Amygdala (tissue), 56 donors: ENCODE measurements at regions not wholly inside any gene's neighbourhood (a gene's known extent, or its start where the extent isn't known, plus 50 kb on each side); places are given as distances from the start of the nearest gene placed in this dataset.
A peak's percentile ranks its signal among the peaks of the same experiment; 100 is the strongest.
"Not testable (repeated sequence)": the region's sequence is repeated elsewhere in the genome, so short reads cannot be mapped to it uniquely, and the experiment has no call there.

Experiments
- DNase-seq, 56 donors: peaks; one replicate each; lab custom pipeline; 2025; lab: John Stamatoyannopoulos, UW

DNA sequence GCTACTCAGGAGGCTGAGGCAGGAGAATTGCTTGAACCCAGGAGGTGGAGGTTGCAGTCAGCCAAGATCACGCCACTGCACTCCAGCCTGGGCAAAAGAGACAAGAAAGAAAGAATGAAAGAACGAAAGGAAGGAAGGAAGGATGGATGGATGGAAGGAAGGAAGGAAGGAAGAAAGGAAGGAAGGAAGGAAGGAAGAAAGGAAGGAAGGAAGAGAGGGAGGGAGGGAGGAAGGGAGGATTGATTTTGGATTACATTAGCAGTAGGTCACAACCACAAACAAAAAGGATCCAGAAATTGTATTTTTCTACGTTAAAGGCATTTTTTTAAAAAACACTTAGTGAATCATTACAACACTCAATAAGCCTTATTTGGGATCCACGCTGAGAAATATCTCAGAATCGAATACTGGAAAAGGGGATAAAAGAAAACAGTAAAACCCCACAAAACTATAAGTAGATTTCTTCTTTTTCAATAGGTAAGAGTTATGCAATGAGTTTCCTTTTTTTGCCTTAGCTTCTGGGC, 136.9 kb upstream of the FREM1 start:
- no peak for DNase-seq

DNA sequence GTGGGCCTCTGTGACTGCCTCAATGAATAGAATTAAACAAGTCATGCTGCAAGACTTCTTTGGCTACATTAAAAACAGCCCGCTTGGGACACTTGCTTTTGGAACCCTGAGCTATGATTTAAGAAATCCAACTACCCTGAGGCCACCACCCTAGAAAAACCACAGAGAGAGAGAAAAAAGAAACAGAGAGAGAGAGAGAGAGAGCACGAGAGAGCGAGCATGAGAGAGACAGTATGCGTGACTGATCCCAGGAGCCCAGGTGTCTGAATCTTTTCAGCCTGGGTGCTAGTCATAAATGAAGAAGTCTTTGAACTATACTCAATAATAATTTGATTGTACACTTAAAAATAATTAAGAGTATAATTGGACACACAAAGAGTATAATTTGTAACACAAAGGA, 123.1 kb upstream of the FREM1 start:
- no peak for DNase-seq

DNA sequence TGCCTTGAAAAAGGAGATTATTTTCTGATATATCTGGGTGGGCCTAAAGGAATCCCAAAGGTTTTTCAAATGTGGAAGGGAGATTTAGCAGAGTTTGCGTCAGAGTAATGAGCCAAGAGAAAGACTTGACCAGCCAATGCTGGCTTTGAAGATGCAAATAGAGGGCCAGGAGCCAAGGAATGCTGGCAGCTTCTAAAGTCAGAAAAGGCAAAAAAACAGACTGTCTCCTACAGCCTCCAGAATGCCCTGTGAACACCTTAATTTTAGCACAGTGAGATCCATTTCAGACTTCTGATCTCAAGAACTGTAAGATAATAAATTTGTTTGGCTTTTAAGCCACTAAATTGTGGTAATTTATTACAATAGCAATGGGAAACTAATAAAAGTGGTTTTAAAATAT, 122.6 kb upstream of the FREM1 start:
- no peak for DNase-seq

DNA sequence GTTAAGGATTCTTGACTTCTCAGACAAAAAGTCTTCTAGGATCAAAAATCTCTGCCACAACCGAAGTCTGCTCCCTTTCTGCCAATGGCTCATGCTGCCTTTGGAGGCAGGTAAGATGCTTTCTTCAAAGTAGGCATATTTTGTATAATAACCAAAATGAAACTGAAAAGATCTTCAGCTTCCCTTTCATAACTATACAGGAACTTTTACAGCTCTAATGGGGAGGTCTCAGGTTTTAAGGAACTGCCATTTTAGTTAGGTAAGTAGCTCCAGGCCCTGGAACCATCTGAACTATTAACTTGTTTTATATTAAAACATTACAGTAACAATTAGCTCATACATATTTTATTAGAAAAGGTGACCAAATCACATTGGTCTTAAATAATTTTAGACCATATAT, 110.9 kb upstream of the FREM1 start:
- no peak for DNase-seq

DNA sequence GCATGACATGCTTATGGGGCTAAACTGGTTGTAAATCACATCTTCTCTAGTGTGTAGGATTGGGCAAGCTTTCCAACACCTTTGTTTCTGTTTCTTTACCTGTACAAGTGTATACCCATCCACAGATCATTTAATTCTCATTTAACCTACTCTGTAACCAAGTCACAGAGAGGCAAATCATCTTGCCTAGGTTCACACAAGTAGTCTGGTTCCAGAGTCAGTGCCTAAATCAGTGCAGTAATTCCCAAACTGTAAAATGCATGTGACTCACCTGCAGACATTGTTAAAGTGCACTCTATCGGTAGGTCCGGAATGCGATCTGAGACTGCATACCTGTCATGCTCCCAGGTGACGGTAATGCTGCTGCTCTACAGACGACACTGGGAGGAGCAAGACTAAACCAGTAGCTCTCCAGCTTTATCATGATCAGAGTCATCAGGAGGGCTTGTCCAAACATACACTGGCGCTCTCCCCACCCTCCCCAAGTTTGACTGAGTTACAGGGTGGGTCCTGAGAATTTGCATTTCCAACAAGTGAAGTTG, 107.9 kb upstream of the FREM1 start:
- no peak for DNase-seq

DNA sequence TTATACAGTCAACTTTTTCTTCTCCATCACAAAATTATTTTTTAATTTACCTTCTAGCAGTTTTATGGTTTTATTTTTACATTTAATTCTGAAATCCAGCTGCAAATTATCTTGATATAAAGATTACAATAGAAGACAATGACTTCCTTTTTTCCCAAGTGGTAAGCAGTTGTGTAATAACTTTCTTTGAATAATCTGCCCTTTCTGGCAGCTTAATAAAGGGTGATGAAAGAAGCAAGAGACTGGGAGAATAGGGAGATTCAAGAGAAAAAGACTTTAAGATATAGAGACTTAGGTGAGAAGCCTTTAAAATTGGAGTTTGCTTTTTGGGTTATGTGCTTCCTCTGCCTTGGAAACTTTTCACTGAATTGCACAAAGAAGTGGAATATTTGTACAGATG, 100.4 kb upstream of the FREM1 start:
- no peak for DNase-seq

DNA sequence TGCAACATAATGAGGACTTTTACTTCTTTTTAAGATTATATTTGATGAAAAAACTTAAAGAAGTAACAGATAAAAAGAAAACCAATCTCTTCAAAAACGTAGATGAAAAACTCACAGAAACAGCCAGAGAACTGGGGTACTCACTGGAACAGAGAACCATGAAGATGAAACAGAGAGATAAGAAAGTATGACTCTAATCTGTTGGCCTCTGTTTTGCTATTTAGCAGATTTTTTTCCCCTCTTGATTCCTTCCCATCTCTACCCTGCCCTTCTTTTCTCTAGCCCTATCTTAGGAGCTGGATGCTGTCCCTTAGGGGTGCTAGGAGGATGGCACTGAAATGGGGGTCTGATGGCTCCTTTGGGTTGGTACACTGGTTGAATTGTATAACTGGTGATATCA, 97.5 kb upstream of the FREM1 start:
- no peak for DNase-seq

DNA sequence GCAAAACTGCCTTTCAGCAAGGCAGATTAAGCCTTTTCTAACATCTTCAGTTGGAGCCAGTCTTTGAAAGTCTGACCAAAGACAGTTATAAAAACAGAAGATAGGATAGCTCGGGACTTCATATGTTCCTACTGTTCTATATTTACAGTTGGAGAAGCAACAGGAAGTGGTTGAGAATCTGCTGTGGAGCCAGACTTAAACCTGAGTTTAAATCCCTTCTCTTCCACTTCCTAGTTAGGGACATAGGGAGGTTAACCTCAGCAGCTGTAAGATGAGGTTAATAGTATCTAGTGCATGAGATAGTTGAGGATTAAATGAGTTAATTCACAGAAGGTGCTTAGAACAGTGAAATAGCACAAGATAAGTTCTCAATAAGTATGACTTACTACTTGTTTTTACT, 84.5 kb upstream of the FREM1 start:
- DNase-seq, result no peak

DNA sequence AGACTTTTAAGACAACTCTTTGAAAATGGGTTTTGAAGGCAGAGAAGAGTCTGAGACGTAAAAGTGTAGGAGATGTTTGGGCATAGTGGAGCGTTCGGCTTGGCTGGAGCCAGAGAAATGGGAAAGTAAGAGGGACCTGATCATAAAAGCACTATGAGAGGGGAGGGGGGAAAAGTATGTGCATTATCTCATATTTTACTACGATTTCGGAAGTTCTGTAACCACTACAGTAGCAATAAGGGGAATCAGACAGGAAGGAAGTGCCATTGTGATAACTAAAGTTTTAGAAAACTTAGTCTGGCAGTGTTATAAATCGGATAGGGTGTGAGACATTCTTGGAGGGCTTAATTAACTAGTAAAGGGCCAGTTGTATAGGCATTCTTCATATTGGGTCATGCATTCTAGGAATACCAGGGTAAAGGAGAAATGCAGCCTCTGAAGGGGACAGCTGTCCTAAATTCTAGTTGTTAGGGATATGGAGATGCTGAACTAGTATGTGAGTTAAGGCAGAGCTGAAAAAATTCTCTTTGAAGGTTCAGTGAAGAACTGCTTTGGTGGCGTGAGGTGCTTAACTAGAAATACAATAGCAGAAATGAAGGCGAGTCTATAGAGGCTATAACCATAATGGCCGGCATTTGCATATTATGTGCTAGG, 83.8 kb upstream of the FREM1 start:
- no peak for DNase-seq

DNA sequence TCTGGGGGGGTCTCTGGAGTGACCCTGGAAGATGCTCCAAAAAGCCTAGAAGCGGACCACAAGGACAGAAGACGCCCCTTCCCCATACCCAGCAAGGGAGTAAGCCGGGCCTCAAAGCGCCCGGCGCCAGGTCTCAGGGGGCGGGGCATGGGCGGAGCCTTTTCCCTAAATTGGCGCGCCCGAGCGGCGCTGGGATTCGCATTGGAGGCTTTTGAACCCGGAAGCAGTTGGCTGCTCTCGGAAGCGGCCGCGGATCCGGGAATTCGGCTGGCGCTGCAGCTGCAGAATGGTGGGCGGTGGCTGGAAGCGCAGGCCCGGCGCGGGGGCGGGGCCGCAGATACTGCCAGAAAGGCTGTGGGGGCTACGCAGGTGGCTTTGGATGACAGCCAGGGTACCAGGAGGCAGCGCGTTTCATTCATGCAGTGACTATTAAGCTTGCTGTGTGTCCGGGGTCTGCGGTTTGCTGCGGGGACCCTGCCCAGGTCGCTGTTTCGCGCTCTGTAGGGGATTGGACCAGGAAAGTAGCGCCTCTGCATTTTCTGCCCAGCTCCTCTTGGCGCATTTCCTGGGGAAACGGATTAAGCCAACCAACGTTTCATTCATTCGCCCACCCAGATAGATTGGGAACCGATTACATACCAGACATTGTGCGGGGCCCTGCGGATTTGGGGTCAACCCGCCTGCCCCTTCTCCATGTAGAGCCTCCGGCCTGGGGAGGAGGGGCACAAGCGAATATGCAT, 83.0 kb upstream of the FREM1 start:
- peak in 54 of 56 donors; percentile 9 to 89 (median 70) for DNase-seq

DNA sequence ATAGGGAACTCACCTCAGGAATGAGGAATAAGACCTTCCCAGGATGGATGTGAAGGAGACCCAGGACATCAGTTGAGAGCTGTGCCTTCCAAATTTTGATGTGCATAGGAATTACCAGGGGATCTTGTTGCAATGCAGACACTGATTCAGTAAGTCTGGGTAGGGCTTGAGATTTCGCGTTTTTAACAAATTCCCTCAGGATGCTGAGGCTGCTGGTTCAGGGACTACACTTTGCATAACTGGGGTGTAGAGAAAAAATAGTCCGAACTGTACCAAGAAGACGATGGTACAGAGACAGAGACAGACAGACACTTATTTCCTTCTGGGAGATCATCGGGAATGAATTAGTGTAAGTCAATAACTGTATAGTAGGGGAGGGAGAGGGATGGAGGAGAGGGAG, 82.3 kb upstream of the FREM1 start:
- DNase-seq, result no peak

DNA sequence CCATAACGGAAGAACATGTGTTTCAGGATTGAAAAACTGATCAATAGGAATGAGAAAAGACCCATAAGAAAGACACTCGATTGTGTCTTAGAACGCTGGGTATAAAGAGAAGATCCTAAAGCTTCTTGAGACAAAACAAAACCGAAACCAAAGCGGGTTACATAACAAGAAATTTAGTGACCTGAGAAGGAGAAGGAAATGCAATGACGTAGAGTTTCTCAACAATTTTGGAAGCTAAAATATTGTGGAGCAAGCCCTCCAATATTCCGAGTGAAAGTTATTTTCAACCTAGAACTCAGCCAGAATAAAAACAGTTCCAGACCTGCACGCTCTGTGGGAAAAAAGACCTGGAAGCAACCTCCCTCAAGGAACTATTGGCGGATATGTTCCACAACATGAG, 81.9 kb upstream of the FREM1 start:
- DNase-seq, result no peak

DNA sequence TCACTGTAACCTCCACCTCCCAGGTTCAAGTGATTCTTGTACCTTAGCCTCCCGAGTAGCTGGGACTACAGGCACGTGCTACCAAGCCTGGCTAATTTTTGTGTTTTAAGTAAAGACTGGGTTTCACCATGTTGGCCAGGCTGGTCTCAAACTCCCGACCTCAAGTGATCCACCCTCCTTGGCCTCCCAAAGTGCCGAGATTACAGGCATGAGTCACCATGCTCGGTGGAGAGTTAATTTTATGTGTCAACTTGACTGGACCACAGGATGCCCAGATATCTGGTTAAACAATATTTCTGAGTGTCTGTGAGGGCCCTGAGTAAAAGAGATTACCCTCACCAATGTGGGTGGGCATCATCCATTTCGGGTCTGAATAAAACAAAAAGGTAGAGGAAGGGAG, 80.4 kb upstream of the FREM1 start:
- DNase-seq, result not testable (repeated sequence)

DNA sequence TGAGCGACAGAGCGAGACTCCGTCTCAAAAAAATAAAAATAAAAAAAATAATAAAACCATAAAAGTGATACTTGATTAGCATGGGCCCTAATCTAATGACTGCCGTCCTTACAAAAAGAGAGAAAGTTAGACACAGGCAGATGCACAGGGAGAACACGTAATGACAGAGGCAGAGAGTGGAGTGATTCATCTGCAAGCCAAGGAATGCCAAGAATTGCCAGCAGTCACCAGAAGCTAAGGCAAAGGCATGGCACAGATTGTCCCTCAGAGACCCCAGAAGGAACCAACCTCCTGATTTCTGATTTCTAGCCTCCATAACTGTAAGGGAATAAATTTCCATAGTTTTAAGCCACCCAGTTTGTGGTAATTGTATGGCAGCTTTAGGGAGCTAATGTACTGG, 79.6 kb upstream of the FREM1 start:
- DNase-seq, result no peak

DNA sequence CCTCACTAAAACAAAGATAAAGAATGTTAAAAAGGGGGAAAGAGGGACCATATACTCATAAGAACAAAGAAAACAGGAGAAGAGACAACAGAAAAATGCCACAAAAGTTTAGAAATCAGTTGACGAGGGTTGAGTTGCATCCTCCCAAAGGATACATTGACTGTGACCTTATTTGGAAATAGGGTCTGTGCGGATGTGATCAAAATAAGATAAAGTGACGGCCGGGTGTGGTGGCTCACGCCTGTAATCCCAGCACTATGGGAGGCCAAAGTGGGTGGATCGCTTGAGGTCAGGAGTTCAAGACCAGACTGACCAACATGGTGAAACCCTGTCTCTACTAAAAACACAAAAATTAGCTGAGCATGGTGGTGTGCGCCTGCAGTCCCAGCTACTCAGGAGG, 79.1 kb upstream of the FREM1 start:
- not testable (repeated sequence) for DNase-seq

DNA sequence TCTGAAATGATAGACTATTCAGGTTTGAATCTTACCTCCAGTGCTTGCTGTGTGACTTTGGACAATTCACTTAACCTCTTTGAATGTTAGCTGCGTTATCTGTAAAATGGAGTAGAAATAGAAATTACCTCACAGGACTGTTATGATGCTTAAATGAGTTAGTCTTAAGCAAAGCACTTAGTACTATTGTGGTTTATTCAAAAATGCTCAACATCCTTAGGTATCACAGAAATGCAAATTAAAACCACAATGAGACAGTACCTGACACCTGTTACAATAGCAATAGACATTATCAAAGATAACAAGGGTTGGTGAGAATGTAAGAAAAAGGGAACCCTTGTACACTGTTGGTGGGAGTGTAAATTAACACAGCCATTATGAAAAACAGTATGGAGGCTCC, 77.6 kb upstream of the FREM1 start:
- no peak for DNase-seq

DNA sequence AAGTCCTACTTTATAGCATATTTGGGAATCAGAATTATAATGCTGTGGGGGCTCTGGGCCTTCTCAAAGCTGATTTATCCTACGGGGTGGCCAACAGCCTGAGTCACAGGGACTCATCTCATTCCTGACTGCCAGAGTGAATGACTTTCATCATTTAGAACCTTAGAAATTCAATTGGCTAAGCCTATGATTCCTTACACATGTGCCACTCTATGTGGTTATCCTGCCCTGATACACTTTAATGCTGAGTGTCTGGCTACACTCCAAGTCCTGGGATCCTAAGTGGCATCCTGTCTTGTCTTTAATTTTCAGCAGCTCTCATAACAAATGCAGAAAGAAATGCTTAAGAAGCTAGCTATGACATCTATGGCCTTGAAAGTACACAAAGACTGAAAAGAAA, 75.2 kb upstream of the FREM1 start:
- DNase-seq, result no peak

DNA sequence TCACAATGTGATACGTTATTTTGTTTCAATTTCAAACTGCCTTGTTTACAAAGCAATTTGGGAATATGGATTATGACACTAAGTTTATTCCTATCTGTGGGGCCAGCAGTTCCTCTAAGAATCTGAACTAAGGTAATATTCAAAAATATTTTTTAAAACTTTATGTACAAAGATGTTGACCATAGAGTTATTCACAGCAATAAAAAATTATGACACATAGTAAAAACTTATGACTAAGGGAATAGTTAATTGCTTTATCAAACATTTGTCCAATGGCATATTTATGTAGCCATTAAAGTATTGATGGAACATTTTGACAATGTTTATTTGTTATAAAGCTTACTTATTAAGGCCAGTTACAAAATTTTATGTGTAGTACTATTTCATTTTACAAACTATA, 73.4 kb upstream of the FREM1 start:
- no peak for DNase-seq

DNA sequence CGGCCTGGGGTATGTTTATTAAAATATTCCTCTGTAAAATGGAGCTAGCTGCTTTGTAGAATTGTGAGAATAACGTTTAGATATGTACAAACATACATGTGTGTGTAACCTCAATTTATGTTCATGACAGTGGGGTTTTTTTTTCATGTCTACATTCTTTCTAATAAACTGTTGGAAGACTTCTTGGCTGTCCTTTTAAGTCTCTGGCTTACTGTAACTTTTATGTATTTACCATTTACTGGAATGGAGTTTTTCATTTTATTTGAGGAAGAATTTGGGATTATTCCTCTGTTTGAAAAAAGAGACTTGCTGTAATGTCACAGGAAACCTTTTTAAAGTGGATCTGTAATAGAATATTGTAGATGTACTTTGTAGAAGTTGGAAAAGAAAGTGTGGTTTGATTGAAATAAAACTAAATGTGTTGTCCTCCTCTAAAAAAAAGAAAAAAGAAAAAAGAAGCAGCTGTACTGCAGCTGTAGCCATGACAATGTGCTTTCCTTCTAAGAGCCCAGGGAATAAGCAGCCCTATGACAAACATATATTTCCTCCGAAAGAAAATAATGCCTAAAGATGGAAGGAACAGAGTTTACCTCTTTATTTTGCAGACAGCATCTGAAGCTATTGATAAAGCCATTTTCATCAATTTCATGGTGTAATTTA, 71.2 kb upstream of the FREM1 start:
- no peak for DNase-seq

DNA sequence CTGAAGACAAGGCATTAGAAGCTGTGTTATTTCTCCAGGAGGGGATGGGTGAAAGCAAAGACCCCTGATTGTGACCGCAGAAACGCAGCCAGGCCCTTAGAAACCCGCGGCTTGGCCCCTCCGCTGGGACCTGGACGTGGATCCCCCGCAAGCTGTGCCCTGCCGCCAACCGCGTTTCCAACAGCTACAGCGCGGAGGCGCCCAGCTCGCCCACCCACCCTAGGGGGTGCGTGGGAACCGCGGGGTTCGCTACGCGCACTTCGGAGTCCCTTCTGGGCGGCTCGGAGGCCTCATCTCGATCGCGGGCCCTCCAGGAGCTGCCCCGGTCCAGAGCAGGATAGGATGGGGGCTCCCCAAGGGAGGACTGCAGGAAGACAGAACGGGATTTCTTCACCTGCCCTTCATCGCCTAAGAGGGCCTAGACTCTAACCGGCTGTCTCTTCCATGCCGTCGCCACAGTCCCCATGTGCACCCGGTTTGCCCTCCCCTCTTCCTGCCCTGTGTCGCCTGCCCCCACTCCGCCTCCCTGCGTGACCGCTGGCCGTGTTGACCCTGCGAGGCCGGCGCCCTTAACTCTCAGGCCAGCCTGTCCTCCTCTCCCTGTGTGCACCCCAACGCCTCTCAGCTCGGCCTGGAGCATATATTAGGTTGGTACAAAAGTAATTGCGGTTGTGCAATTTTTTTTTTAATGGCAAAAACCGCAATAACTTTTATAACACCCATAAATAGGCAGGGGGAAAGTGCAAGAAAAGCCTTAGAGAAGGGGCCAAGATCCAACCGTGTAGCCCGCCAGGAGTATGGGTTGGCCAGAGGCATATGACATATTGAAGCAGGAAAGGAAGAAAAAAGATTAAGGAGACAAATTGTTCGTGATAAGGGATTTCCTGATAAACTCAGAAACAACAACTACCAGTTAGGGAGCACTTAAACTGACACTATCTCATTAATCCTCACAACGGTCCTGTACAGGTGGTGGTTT, 68.1 kb upstream of the FREM1 start:
- DNase-seq, result no peak
